Vagina (tissue), 2 donors: ENCODE measurements at regions not wholly inside any gene's neighbourhood (a gene's known extent, or its start where the extent isn't known, plus 50 kb on each side); places are given as distances from the start of the nearest gene placed in this dataset.

ENCODE experiments used
- DNase-seq, 2 donors: peaks; one replicate each; pipeline ENCODE4 v3.0.0-alpha.2; 2017; ENCODE audit errors: extremely low spot score in 2 of 2
- H3K27ac ChIP-seq: fragments of 200-600 bp; sonication (generic); one replicate; pipeline ENCODE4 v1.5.1; 2019
- H3K27me3 ChIP-seq: fragments of 200-600 bp; sonication (generic); one replicate; pipeline ENCODE4 v1.5.1; 2019
- H3K36me3 ChIP-seq, 2 donors: fragments of 200-600 bp; sonication (generic); one replicate each; pipeline ENCODE4 v1.5.1; 2017 to 2019
- H3K4me1 ChIP-seq: fragments of 200-600 bp; sonication (generic); one replicate; pipeline ENCODE4 v1.5.1; 2019
- H3K4me3 ChIP-seq, 2 donors: fragments of 200-600 bp; sonication (generic); 1 replicate in 1 of 2; 2 replicates in 1 of 2; pipeline ENCODE4 v1.5.1; 2016 to 2019
- H3K9me3 ChIP-seq: fragments of 200-600 bp; sonication (generic); one replicate; pipeline ENCODE4 v1.5.1; 2019
- CTCF ChIP-seq, 3 experiments: fragments of 450-650 bp in 2 of 3; fragments of 200-600 bp in 1 of 3; sonication (generic) in 1 of 3; IDR thresholded peaks; one replicate each; pipeline ENCODE4 v1.5.1; 2017 to 2019; ENCODE audit warnings: antibody characterized with exemption in 3 of 3, mild to moderate bottlenecking in 2 of 3, moderate library complexity in 2 of 3
- POLR2A ChIP-seq, 2 donors: fragments of 450-650 bp; IDR thresholded peaks; one replicate each; pipeline ENCODE4 v1.6.1; 2017; ENCODE audit warnings: antibody characterized with exemption in 2 of 2, mild to moderate bottlenecking in 2 of 2, moderate library complexity in 2 of 2
- POLR2AphosphoS5 ChIP-seq, 2 donors: sonication (generic); formaldehyde crosslinking; IDR thresholded peaks; one replicate each; pipeline ENCODE4 v1.9.0; 2017; ENCODE audit warnings: antibody characterized with exemption in 2 of 2, mild to moderate bottlenecking in 2 of 2, low read depth in 1 of 2; ENCODE audit not compliant: insufficient read depth in 1 of 2
- intact Hi-C: fragments of 100-400 bp; cut with DNase I; formaldehyde crosslinking; loops from one replicate; pipeline ENCODE4 v1.15.1; 2023

GRCh38 chr6:168888786-168889345 lies 364.8 kb downstream of the THBS2 start:
- TF ChIP-seq CTCF (IDR thresholded peaks at IDR 0.05) (no peak), POLR2AphosphoS5 (IDR thresholded peaks at IDR 0.05; ENCODE audit: insufficient read depth in 1 of 2, low read depth in 1 of 2) (no peak), POLR2A (IDR thresholded peaks at IDR 0.05) (no peak)
- H3K4me3 ChIP-seq: no peak overlapping the region
- DNase-seq: no peak
- H3K27ac ChIP-seq: no peak overlapping the region
- intact Hi-C loops: no loop called here
- H3K9me3 ChIP-seq: no peaks in the 10 kb centered on the region
- no peaks in the 10 kb centered on the region for H3K27me3 ChIP-seq
- no peaks in the 10 kb centered on the region for H3K4me1 ChIP-seq
- H3K36me3 ChIP-seq: no peaks in the 10 kb centered on the region

GRCh38 chr6:168888102-168888501 lies 365.5 kb downstream of the THBS2 start:
- no peak for TF ChIP-seq CTCF (IDR thresholded peaks at IDR 0.05)
- intact Hi-C loops: no loop called here
- H3K4me3 ChIP-seq: no peak overlapping the region
- no peaks in the 10 kb centered on the region for H3K27me3 ChIP-seq
- H3K36me3 ChIP-seq: no peaks in the 10 kb centered on the region
- no peak overlapping the region for H3K27ac ChIP-seq
- DNase-seq: no peak
- H3K4me1 ChIP-seq: no peaks in the 10 kb centered on the region
- H3K9me3 ChIP-seq: no peaks in the 10 kb centered on the region

- H3K9me3 ChIP-seq: no peaks in the 10 kb centered on the region
- TF ChIP-seq POLR2AphosphoS5 (IDR thresholded peaks at IDR 0.05; ENCODE audit: insufficient read depth in 1 of 2, low read depth in 1 of 2): no peak
- no peak for TF ChIP-seq CTCF (IDR thresholded peaks at IDR 0.05)
- TF ChIP-seq POLR2A (IDR thresholded peaks at IDR 0.05): no peak
- H3K27me3 ChIP-seq: no peaks in the 10 kb centered on the region
- H3K36me3 ChIP-seq: no peaks in the 10 kb centered on the region
- H3K4me1 ChIP-seq: no peaks in the 10 kb centered on the region
- intact Hi-C loops: no loop called here
- no peak for DNase-seq
- H3K4me3 ChIP-seq: no peak overlapping the region
- H3K27ac ChIP-seq: no peak overlapping the region
Measured at GRCh38 chr6:168887621-168888020, 366.0 kb downstream of the THBS2 start.

- H3K27me3 ChIP-seq: no peaks in the 10 kb centered on the region
- no peaks in the 10 kb centered on the region for H3K36me3 ChIP-seq
- intact Hi-C loops: no loop called here
- no peak overlapping the region for H3K27ac ChIP-seq
- H3K4me1 ChIP-seq: no peaks in the 10 kb centered on the region
- DNase-seq: no peak
- no peaks in the 10 kb centered on the region for H3K9me3 ChIP-seq
- TF ChIP-seq CTCF (IDR thresholded peaks at IDR 0.05) (no peak), POLR2A (IDR thresholded peaks at IDR 0.05) (no peak), POLR2AphosphoS5 (IDR thresholded peaks at IDR 0.05; ENCODE audit: insufficient read depth in 1 of 2, low read depth in 1 of 2) (no peak)
- H3K4me3 ChIP-seq: no peak overlapping the region
Measured at GRCh38 chr6:168886964-168887363, 366.7 kb downstream of the THBS2 start.

GRCh38 chr6:168885751-168886742 lies 367.6 kb downstream of the THBS2 start:
- no peaks in the 10 kb centered on the region for H3K4me1 ChIP-seq
- H3K9me3 ChIP-seq: no peaks in the 10 kb centered on the region
- H3K27ac ChIP-seq: no peak overlapping the region
- DNase-seq: no peak
- no peak overlapping the region for H3K4me3 ChIP-seq
- TF ChIP-seq CTCF (IDR thresholded peaks at IDR 0.05) (no peak), POLR2A (IDR thresholded peaks at IDR 0.05) (no peak), POLR2AphosphoS5 (IDR thresholded peaks at IDR 0.05; ENCODE audit: insufficient read depth in 1 of 2, low read depth in 1 of 2) (no peak)
- no peaks in the 10 kb centered on the region for H3K36me3 ChIP-seq
- intact Hi-C loops: loop anchor here (2.0 kb wide), 1 partner anchor 513 kb away; no protein-coding TSS in a partner anchor
- H3K27me3 ChIP-seq: no peaks in the 10 kb centered on the region
